Body of pancreas (tissue), 4 donors: ENCODE measurements at regions not wholly inside any gene's neighbourhood (a gene's known extent, or its start where the extent isn't known, plus 50 kb on each side); places are given as distances from the start of the nearest gene placed in this dataset.

ENCODE experiments used
- CTCF ChIP-seq, 7 experiments: fragments of 450-650 bp in 4 of 7; fragments of 200-600 bp in 3 of 7; sonication (generic) in 3 of 7; IDR thresholded peaks; one replicate each; pipeline ENCODE4 v1.5.1; 2016 to 2019; ENCODE audit warnings: antibody characterized with exemption in 7 of 7
- POLR2A ChIP-seq, 3 donors: fragments of 450-650 bp; IDR thresholded peaks; one replicate each; pipeline ENCODE4 v1.6.1; 2016; ENCODE audit warnings: antibody characterized with exemption in 3 of 3, mild to moderate bottlenecking in 2 of 3

DNA sequence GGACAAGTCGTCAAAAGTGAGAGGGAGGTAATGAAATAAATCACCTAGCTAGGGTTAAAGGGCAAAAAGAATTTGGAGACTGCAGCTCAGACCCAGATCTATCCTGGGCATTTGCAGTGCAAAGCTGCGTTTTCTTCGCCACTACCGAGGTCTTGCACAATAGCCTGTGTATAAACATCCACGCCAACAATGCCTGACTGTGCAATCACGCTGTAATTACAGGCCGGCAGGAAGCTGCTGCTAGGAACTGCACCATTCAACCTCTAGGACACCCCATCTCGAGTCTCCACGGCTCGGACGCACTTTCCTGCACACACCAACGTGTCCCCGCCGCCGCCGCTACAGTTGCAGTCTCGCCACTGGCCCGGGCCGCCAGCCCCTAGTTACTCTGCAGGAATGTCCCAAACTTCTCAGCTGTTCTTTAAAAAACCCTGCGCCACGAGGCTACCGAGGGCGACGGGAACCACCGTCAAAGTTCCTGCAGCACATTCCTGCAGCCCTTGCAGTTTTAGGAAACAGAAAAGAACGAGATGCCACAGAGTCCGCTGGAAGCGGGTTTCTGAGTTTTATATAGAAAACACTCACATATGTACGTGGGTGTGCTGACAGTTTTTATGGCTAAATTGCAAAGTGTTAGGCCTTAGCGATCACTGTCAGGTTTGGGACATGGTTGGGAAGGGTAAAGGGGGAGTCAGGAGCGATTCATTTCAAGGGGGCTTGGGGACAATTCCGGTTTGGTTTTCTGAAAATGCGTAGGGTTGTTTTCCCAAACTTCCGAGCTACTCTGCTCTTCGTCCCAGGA lies 65.6 kb upstream of the PTGR2 start:
- peak in 5 of 7 experiments; percentile 23 to 58 (median 40) for TF ChIP-seq CTCF (IDR thresholded peaks at IDR 0.05)
- peak; percentile 63 to 84 (median 82) for TF ChIP-seq POLR2A (IDR thresholded peaks at IDR 0.05)
